Progenitor cell of endocrine pancreas (in vitro differentiated cells): ENCODE measurements at regions not wholly inside any gene's neighbourhood (a gene's known extent, or its start where the extent isn't known, plus 50 kb on each side); places are given as distances from the start of the nearest gene placed in this dataset.

ENCODE experiments used
- DNase-seq: peaks from one replicate; pipeline ENCODE4 v3.0.0; 2021; ENCODE audit warnings: low spot score; ENCODE audit not compliant: unreplicated experiment
- H3K27ac Mint-ChIP-seq: 2 replicates; pipeline ENCODE4 v1.8.0; 2021; ENCODE audit warnings: mild to moderate bottlenecking, moderate library complexity, mixed read lengths
- H3K27me3 Mint-ChIP-seq: 2 replicates; pipeline ENCODE4 v1.8.0; 2021; ENCODE audit warnings: mixed read lengths
- H3K36me3 Mint-ChIP-seq: 2 replicates; pipeline ENCODE4 v1.8.0; 2022; ENCODE audit warnings: mixed read lengths; ENCODE audit not compliant: insufficient read depth
- H3K4me1 Mint-ChIP-seq: 2 replicates; pipeline ENCODE4 v1.8.0; 2021; ENCODE audit warnings: low read depth, mixed read lengths
- H3K4me3 Mint-ChIP-seq: 2 replicates; pipeline ENCODE4 v1.8.0; 2021; ENCODE audit warnings: low read depth, mild to moderate bottlenecking, moderate library complexity, mixed read lengths
- H3K9me3 Mint-ChIP-seq: 2 replicates; pipeline ENCODE4 v1.8.0; 2021; ENCODE audit warnings: low read depth, mixed read lengths
- TF ChIP-seq, protein P1 (sequence below): fragments of 200-600 bp; sonication (generic); IDR thresholded peaks from one replicate; pipeline ENCODE4 v1.5.0; 2021; ENCODE audit warnings: antibody characterized with exemption, mild to moderate bottlenecking; ENCODE audit not compliant: unreplicated experiment

- no peaks in the 10 kb centered on the region for H3K4me1 Mint-ChIP-seq
- DNase-seq = no peak
- no peak overlapping the region for H3K4me3 Mint-ChIP-seq
- TF ChIP-seq, protein P1, sequence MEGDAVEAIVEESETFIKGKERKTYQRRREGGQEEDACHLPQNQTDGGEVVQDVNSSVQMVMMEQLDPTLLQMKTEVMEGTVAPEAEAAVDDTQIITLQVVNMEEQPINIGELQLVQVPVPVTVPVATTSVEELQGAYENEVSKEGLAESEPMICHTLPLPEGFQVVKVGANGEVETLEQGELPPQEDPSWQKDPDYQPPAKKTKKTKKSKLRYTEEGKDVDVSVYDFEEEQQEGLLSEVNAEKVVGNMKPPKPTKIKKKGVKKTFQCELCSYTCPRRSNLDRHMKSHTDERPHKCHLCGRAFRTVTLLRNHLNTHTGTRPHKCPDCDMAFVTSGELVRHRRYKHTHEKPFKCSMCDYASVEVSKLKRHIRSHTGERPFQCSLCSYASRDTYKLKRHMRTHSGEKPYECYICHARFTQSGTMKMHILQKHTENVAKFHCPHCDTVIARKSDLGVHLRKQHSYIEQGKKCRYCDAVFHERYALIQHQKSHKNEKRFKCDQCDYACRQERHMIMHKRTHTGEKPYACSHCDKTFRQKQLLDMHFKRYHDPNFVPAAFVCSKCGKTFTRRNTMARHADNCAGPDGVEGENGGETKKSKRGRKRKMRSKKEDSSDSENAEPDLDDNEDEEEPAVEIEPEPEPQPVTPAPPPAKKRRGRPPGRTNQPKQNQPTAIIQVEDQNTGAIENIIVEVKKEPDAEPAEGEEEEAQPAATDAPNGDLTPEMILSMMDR = no peak
- no peaks in the 10 kb centered on the region for H3K27me3 Mint-ChIP-seq
- no peaks in the 10 kb centered on the region for H3K9me3 Mint-ChIP-seq
- no peak overlapping the region for H3K27ac Mint-ChIP-seq
- no peaks in the 10 kb centered on the region for H3K36me3 Mint-ChIP-seq
Observed at GRCh38 chr6:121540210-121540609, 104.8 kb downstream of the GJA1 start.

GRCh38 chr6:121544691-121545090, 109.2 kb downstream of the GJA1 start:
- TF ChIP-seq, protein P1 = no peak
- H3K36me3 Mint-ChIP-seq = no peaks in the 10 kb centered on the region
- no peak overlapping the region for H3K4me3 Mint-ChIP-seq
- no peak for DNase-seq
- H3K9me3 Mint-ChIP-seq = no peaks in the 10 kb centered on the region
- no peaks in the 10 kb centered on the region for H3K4me1 Mint-ChIP-seq
- no peak overlapping the region for H3K27ac Mint-ChIP-seq
- no peaks in the 10 kb centered on the region for H3K27me3 Mint-ChIP-seq

GRCh38 chr6:121548131-121548530, 112.7 kb downstream of the GJA1 start:
- Mint-ChIP-seq H3K4me1 (no peaks in the 10 kb centered on the region), H3K4me3 (no peak overlapping the region), H3K9me3 (no peaks in the 10 kb centered on the region), H3K36me3 (no peaks in the 10 kb centered on the region), H3K27ac (no peak overlapping the region), H3K27me3 (no peaks in the 10 kb centered on the region)
- DNase-seq = no peak
- TF ChIP-seq, protein P1 = no peak

- TF ChIP-seq, protein P1 = no peak
- Mint-ChIP-seq H3K27ac (no peak overlapping the region), H3K4me3 (no peak overlapping the region), H3K4me1 (no peaks in the 10 kb centered on the region), H3K27me3 (no peaks in the 10 kb centered on the region), H3K9me3 (no peaks in the 10 kb centered on the region), H3K36me3 (no peaks in the 10 kb centered on the region)
- DNase-seq = no peak
Observed at GRCh38 chr6:121549736-121550135, 114.3 kb downstream of the GJA1 start.

DNA sequence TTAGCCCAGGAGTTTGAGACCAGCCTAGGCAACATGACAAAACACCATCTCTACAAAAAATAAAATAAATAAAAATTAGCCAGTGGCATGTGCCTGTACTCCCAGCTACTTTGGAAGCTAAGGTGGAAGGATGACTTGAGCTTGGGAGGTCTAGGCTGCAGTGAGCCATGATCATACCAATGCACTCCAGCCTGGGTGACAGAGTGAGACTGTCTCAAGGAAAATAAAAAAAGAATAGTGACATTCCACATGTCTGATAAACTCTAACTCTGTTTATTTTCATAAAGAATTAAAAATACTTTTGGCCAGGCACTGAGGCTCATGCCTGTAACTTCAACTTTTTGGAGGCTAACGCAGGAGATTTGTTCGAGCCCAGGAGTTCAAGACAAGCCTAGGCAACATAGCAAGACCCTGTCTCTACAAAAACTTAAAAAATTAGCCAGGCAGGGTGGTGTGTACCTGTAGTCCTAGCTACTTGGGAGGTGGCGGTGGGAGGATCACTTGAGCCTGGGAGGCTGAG, 115.1 kb downstream of the GJA1 start:
- Mint-ChIP-seq H3K4me1 (no peaks in the 10 kb centered on the region), H3K27ac (no peak overlapping the region), H3K36me3 (no peaks in the 10 kb centered on the region), H3K4me3 (no peak overlapping the region), H3K27me3 (no peaks in the 10 kb centered on the region), H3K9me3 (no peaks in the 10 kb centered on the region)
- DNase-seq = no peak
- TF ChIP-seq, protein P1 = no peak
